Kidney (tissue), 13 donors: ENCODE measurements at regions not wholly inside any gene's neighbourhood (a gene's known extent, or its start where the extent isn't known, plus 50 kb on each side); places are given as distances from the start of the nearest gene placed in this dataset.
"Not testable (repeated sequence)": the region's sequence is repeated elsewhere in the genome, so short reads cannot be mapped to it uniquely, and the experiment has no call there.

Experiments used
- DNase-seq, 5 donors: peaks; one replicate each; pipeline ENCODE4 v3.0.0-alpha.2; 2013 to 2020
- FAIRE-seq: peaks from 2 replicates; lab custom pipeline; 2012; peaks lifted over from hg19 to GRCh38; lab: Jason Lieb, UNC
- H3K27ac ChIP-seq, 2 donors: one replicate each; pipeline ENCODE4 v1.7.0; 2013; ENCODE audit warnings: low read depth in 2 of 2, low read length in 2 of 2, inconsistent platforms in 1 of 2
- H3K27me3 ChIP-seq: one replicate; pipeline ENCODE4 v1.7.1; 2013; ENCODE audit warnings: low read length, inconsistent platforms; ENCODE audit not compliant: control insufficient read depth, insufficient read depth
- H3K36me3 ChIP-seq, 3 donors: one replicate each; pipeline versions ENCODE4 v1.7.0 to v1.7.1; 2013; ENCODE audit warnings: low read length in 3 of 3, control low read depth in 1 of 3, inconsistent platforms in 1 of 3; ENCODE audit not compliant: insufficient read depth in 3 of 3, control insufficient read depth in 2 of 3
- H3K4me1 ChIP-seq, 3 donors: one replicate each; pipeline versions ENCODE4 v1.7.0 to v1.7.1; 2013; ENCODE audit warnings: low read length in 3 of 3, inconsistent platforms in 1 of 3, low read depth in 1 of 3; ENCODE audit not compliant: control insufficient read depth in 2 of 3, insufficient read depth in 2 of 3
- H3K4me3 ChIP-seq, 3 donors: one replicate each; pipeline versions ENCODE4 v1.7.0 to v1.8.1; 2013; ENCODE audit warnings: low read length in 3 of 3, control low read depth in 1 of 3, inconsistent platforms in 1 of 3
- H3K9ac ChIP-seq, 3 donors: one replicate each; pipeline versions ENCODE4 v1.7.0 to v1.7.1; 2013; ENCODE audit warnings: low read length in 3 of 3, control low read depth in 1 of 3, inconsistent platforms in 1 of 3
- H3K9me3 ChIP-seq, 3 donors: one replicate each; pipeline versions ENCODE4 v1.7.0 to v1.7.1; 2013; ENCODE audit warnings: low read length in 3 of 3, control low read depth in 1 of 3, inconsistent platforms in 1 of 3; ENCODE audit not compliant: control insufficient read depth in 2 of 3, insufficient read depth in 1 of 3
- CTCF ChIP-seq: IDR thresholded peaks from 3 replicates; pipeline ENCODE4 v1.5.1; 2012; ENCODE audit warnings: mild to moderate bottlenecking, moderate library complexity, borderline replicate concordance; ENCODE audit not compliant: insufficient read depth; ENCODE audit errors: extremely low read depth
- intact Hi-C: fragments of 100-400 bp; cut with DNase I; formaldehyde crosslinking; loops from one replicate; pipeline ENCODE4 v1.11.1; 2022
- donor health status: control.
- donor health status: control.
- donor health status: control.
- donor health status: control.
- donor health status: control.
- donor health status: DM: yes; HTN: yes; CAD: no.
- donor health status: Normal renal cell carcinoma (clear cell type).

- TF ChIP-seq CTCF, result no peak
- no peaks in the 10 kb centered on the region for H3K27me3 ChIP-seq
- intact Hi-C loops, result no loop called here
- FAIRE-seq (no peak), DNase-seq (no peak)
- H3K36me3 ChIP-seq, result no peaks in the 10 kb centered on the region
- no peak overlapping the region for H3K9ac ChIP-seq
- H3K4me1 ChIP-seq, result no peaks in the 10 kb centered on the region
- no peaks in the 10 kb centered on the region for H3K9me3 ChIP-seq
- H3K4me3 ChIP-seq, result no peak overlapping the region
- H3K27ac ChIP-seq, result no peak overlapping the region
Measured at GRCh38 chr2:19099181-19099580, 259.2 kb downstream of the OSR1 start.

GRCh38 chr2:19098467-19099160 is 259.8 kb downstream of the OSR1 start:
- Histone ChIP-seq H3K4me3 (no peak overlapping the region), H3K27me3 (no peaks in the 10 kb centered on the region), H3K9me3 (no peaks in the 10 kb centered on the region), H3K9ac (no peak overlapping the region), H3K36me3 (no peaks in the 10 kb centered on the region), H3K4me1 (no peaks in the 10 kb centered on the region), H3K27ac (no peak overlapping the region)
- DNase-seq (no peak), FAIRE-seq (no peak)
- intact Hi-C loops, result no loop called here
- TF ChIP-seq CTCF, result no peak

- H3K9ac ChIP-seq, H3K4me1 ChIP-seq, DNase-seq, H3K27ac ChIP-seq, H3K36me3 ChIP-seq, H3K27me3 ChIP-seq, FAIRE-seq, H3K4me3 ChIP-seq, H3K9me3 ChIP-seq, intact Hi-C loops: not testable (repeated sequence)
Measured at GRCh38 chr2:19089476-19089875, 268.9 kb downstream of the OSR1 start.

GRCh38 chr2:19086231-19086651 is 272.2 kb downstream of the OSR1 start:
- DNase-seq, result no peak

More at GRCh38 chr2:19086231-19086651, 272.2 kb downstream of the OSR1 start:
- Histone ChIP-seq H3K27ac (no peak overlapping the region), H3K4me3 (no peak overlapping the region), H3K4me1 (no peaks in the 10 kb centered on the region), H3K27me3 (no peaks in the 10 kb centered on the region), H3K9me3 (no peaks in the 10 kb centered on the region), H3K9ac (no peak overlapping the region), H3K36me3 (no peaks in the 10 kb centered on the region)
- FAIRE-seq, result no peak
- no peak for TF ChIP-seq CTCF
- intact Hi-C loops, result no loop called here
